Parathyroid adenoma (tissue), 2 donors: ENCODE measurements at regions not wholly inside any gene's neighbourhood (a gene's known extent, or its start where the extent isn't known, plus 50 kb on each side); places are given as distances from the start of the nearest gene placed in this dataset.
A peak's percentile ranks its signal among the peaks of the same experiment; 100 is the strongest.

Experiments used
- H2AFZ ChIP-seq: fragments of 300-600 bp; sonication (generic); one replicate; pipeline ENCODE4 v1.7.0; 2017; ENCODE audit warnings: antibody characterized with exemption, mild to moderate bottlenecking
- H3K27ac ChIP-seq: fragments of 300-600 bp; sonication (generic); one replicate; pipeline ENCODE4 v1.7.0; 2017
- H3K27me3 ChIP-seq: fragments of 300-600 bp; sonication (generic); one replicate; pipeline ENCODE4 v1.7.0; 2017; ENCODE audit warnings: low read length; ENCODE audit not compliant: control insufficient read depth, insufficient read depth
- H3K36me3 ChIP-seq: fragments of 300-600 bp; sonication (generic); one replicate; pipeline ENCODE4 v1.7.0; 2017; ENCODE audit warnings: low read length; ENCODE audit not compliant: control insufficient read depth, insufficient read depth
- H3K4me1 ChIP-seq: fragments of 300-600 bp; sonication (generic); one replicate; pipeline ENCODE4 v1.7.0; 2017; ENCODE audit warnings: control low read depth
- H3K4me2 ChIP-seq: fragments of 300-600 bp; sonication (generic); one replicate; pipeline ENCODE4 v1.7.0; 2017; ENCODE audit warnings: low read length
- H3K4me3 ChIP-seq: fragments of 300-600 bp; sonication (generic); one replicate; pipeline ENCODE4 v1.7.0; 2017; ENCODE audit warnings: low read depth, low read length
- H3K79me2 ChIP-seq: fragments of 300-600 bp; sonication (generic); one replicate; pipeline ENCODE4 v1.7.0; 2017; ENCODE audit warnings: control low read depth
- H3K9ac ChIP-seq: fragments of 300-600 bp; sonication (generic); one replicate; pipeline ENCODE4 v1.7.0; 2017; ENCODE audit warnings: mild to moderate bottlenecking
- H3K9me3 ChIP-seq: fragments of 300-600 bp; sonication (generic); one replicate; pipeline ENCODE4 v1.7.0; 2017; ENCODE audit warnings: low read length; ENCODE audit not compliant: control insufficient read depth
- CTCF ChIP-seq: fragments of 300-600 bp; sonication (generic); IDR thresholded peaks from one replicate; pipeline ENCODE4 v1.7.0; 2017; ENCODE audit warnings: antibody characterized with exemption, mild to moderate bottlenecking
- donor health status: primary hyperparathyroidism.

- Histone ChIP-seq H3K9me3 (no peaks in the 10 kb centered on the region), H3K36me3 (no peaks in the 10 kb centered on the region), H3K4me2 (no peak overlapping the region), H2AFZ (peak overlapping the region; percentile 9), H3K27me3 (no peaks in the 10 kb centered on the region), H3K27ac (no peak overlapping the region), H3K9ac (no peak overlapping the region), H3K4me1 (no peaks in the 10 kb centered on the region), H3K4me3 (no peak overlapping the region), H3K79me2 (no peaks in the 10 kb centered on the region)
- no peak for TF ChIP-seq CTCF
Measured at GRCh38 chr2:157192445-157193423, 64.8 kb upstream of the GALNT5 start.

- no peak for TF ChIP-seq CTCF
- no peaks in the 10 kb centered on the region for H3K9me3 ChIP-seq
- no peak overlapping the region for H3K4me3 ChIP-seq
- H2AFZ ChIP-seq: peak overlapping the region; percentile 30
- H3K27me3 ChIP-seq: no peaks in the 10 kb centered on the region
- no peaks in the 10 kb centered on the region for H3K36me3 ChIP-seq
- H3K4me1 ChIP-seq: no peaks in the 10 kb centered on the region
- no peak overlapping the region for H3K9ac ChIP-seq
- H3K27ac ChIP-seq: no peak overlapping the region
- no peak overlapping the region for H3K4me2 ChIP-seq
- no peaks in the 10 kb centered on the region for H3K79me2 ChIP-seq
Measured at GRCh38 chr2:157193461-157193860, 64.0 kb upstream of the GALNT5 start.

- no peak overlapping the region for H3K9ac ChIP-seq
- H2AFZ ChIP-seq: peak overlapping the region; percentile 30
- no peaks in the 10 kb centered on the region for H3K9me3 ChIP-seq
- H3K79me2 ChIP-seq: no peaks in the 10 kb centered on the region
- no peak overlapping the region for H3K27ac ChIP-seq
- no peak overlapping the region for H3K4me2 ChIP-seq
- peak; percentile 39 for TF ChIP-seq CTCF
- no peaks in the 10 kb centered on the region for H3K4me1 ChIP-seq
- H3K27me3 ChIP-seq: no peaks in the 10 kb centered on the region
- no peaks in the 10 kb centered on the region for H3K36me3 ChIP-seq
- H3K4me3 ChIP-seq: no peak overlapping the region
Measured at GRCh38 chr2:157194097-157194688, 63.3 kb upstream of the GALNT5 start.

GRCh38 chr2:157194844-157195243, 62.7 kb upstream of the GALNT5 start:
- Histone ChIP-seq H3K9ac (no peak overlapping the region), H3K4me1 (no peaks in the 10 kb centered on the region), H2AFZ (no peak overlapping the region), H3K27ac (no peak overlapping the region), H3K27me3 (no peaks in the 10 kb centered on the region), H3K79me2 (no peaks in the 10 kb centered on the region), H3K36me3 (no peaks in the 10 kb centered on the region), H3K9me3 (no peaks in the 10 kb centered on the region), H3K4me3 (no peak overlapping the region), H3K4me2 (no peak overlapping the region)
- no peak for TF ChIP-seq CTCF
